ENCODE measurements at regions not wholly inside any gene's neighbourhood (a gene's known extent, or its start where the extent isn't known, plus 50 kb on each side); places are given as distances from the start of the nearest gene placed in this dataset.

GRCh38 chr12:126295652-126296051, 1230.4 kb downstream of the AACS start:
- TF ChIP-seq CTCF (IDR thresholded peaks at IDR 0.05; ENCODE audit: extremely low read depth in 1 of 2, insufficient read depth in 1 of 2, low read depth in 1 of 2, low read length in 2 of 2) (no peak), POLR2A (IDR thresholded peaks at IDR 0.05; ENCODE audit: low read depth, low read length) (no peak), FOS (IDR thresholded peaks at IDR 0.05; ENCODE audit: borderline replicate concordance, insufficient read depth, low read length) (no peak), POLR2AphosphoS5 (IDR thresholded peaks at IDR 0.05; ENCODE audit: insufficient read depth, low read depth, low read length) (no peak)

All from endothelial cell of umbilical vein (primary cell).